Activated T-cell treated with anti-CD3 and anti-CD28 coated beads, Interleukin-2, amount 50 U/mL, for 24 hours (primary cell): ENCODE measurements at regions not wholly inside any gene's neighbourhood (a gene's known extent, or its start where the extent isn't known, plus 50 kb on each side); places are given as distances from the start of the nearest gene placed in this dataset.

Experiments
- DNase-seq: peaks from one replicate; pipeline ENCODE4 v3.0.0-alpha.2; 2020
- H3K27ac Mint-ChIP-seq: 2 replicates; pipeline ENCODE4 v1.8.0; 2020; ENCODE audit warnings: mild to moderate bottlenecking, mixed read lengths
- H3K27me3 Mint-ChIP-seq: 2 replicates; pipeline ENCODE4 v1.8.0; 2020; ENCODE audit warnings: mixed read lengths
- H3K36me3 Mint-ChIP-seq: 2 replicates; pipeline ENCODE4 v1.8.0; 2020; ENCODE audit warnings: low read depth, mixed read lengths
- H3K4me1 Mint-ChIP-seq: 2 replicates; pipeline ENCODE4 v1.8.0; 2020; ENCODE audit warnings: low read depth, mixed read lengths
- H3K4me3 Mint-ChIP-seq: 2 replicates; pipeline ENCODE4 v1.8.0; 2020; ENCODE audit warnings: mild to moderate bottlenecking, moderate library complexity, mixed read lengths
- H3K9me3 Mint-ChIP-seq: 2 replicates; pipeline ENCODE4 v1.8.0; 2020; ENCODE audit warnings: mixed read lengths

DNA sequence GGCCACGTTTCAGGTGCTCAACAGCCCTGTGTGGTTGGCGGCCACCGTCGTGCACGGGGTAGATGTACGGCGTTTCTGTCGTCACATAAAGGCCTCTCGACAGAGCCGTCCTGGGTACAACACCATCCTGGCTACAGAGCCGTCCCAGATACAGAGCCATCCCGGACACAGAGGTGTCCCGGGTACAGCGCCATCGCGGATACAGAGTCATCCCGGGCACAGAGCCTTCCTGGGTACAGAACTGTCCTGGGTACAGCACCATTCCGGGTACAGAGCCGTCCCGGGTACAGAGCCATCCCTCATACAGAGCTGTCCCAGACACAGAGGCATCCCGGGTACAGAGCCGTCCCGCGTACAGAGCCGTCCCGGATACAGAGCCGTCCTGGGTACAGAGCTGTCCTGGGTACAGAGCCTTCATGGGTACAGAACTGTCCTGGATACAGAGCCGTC, 222.7 kb upstream of the SOX1 start:
- Mint-ChIP-seq H3K9me3 (peaks cover 3% of the 10 kb centered on the region), H3K27me3 (peaks cover 33% of the 10 kb centered on the region), H3K27ac (no peak overlapping the region), H3K4me3 (no peak overlapping the region), H3K4me1 (no peaks in the 10 kb centered on the region), H3K36me3 (no peaks in the 10 kb centered on the region)
- no peak for DNase-seq

DNA sequence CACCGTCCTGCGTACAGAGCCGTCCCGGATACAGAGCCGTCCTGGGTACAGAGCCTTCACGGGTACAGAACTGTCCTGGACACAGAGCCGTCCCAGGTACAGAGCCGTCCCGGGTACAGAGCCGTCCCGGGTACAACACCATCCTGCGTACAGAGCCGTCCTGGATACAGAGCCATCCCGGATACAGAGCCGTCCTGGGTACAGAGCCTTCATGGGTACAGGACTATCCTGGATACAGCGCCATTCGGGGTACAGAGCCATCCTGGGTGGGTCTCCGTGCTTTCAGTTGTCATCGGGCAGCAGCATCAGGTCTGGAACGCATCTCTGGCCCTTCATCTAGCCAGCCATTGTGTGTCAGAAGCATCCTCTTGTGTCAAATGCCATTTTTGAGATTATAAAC, 222.3 kb upstream of the SOX1 start:
- H3K4me1 Mint-ChIP-seq, result no peaks in the 10 kb centered on the region
- no peak overlapping the region for H3K4me3 Mint-ChIP-seq
- H3K9me3 Mint-ChIP-seq, result peaks cover 3% of the 10 kb centered on the region
- peaks cover 34% of the 10 kb centered on the region for H3K27me3 Mint-ChIP-seq
- no peak for DNase-seq
- H3K36me3 Mint-ChIP-seq, result no peaks in the 10 kb centered on the region
- H3K27ac Mint-ChIP-seq, result no peak overlapping the region

DNA sequence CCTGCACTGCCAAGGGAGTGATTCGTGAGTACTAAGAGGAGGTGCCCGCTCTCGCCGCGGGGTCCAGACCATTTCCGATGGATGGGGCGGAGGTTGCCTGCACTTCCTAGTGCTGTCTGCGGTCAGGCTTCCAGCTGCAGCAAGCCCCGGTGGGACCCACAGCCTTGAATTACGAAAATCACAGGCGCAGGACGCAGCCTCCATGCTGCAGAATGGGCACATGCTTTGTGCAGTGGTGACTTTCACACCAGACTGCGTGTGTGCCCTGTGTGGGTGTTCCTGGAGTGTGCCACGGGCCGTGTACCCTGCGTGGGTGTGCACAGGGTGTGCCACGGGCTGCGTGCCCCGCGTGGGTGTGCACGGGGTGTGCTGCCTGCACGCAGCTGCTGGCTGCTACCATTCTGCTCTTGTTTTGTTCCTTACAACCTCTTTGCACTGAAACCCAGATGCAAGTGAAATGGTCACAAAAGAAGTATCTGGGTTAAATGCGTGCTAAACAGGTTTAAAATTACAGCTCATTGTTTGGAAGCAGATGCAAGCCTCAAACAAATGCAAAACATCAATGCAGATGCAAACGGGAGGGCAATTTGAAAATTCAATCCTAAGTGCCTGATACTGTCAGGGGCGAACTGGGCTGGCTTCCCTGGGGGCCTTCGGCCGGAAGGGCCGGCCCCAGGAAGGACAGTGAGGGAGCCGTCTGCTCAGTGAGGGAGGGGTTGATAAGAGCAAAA, 221.2 kb upstream of the SOX1 start:
- Mint-ChIP-seq H3K36me3 (no peaks in the 10 kb centered on the region), H3K4me3 (no peak overlapping the region), H3K9me3 (peaks cover 3% of the 10 kb centered on the region), H3K27me3 (peaks cover 43% of the 10 kb centered on the region), H3K4me1 (no peaks in the 10 kb centered on the region), H3K27ac (no peak overlapping the region)
- no peak for DNase-seq

DNA sequence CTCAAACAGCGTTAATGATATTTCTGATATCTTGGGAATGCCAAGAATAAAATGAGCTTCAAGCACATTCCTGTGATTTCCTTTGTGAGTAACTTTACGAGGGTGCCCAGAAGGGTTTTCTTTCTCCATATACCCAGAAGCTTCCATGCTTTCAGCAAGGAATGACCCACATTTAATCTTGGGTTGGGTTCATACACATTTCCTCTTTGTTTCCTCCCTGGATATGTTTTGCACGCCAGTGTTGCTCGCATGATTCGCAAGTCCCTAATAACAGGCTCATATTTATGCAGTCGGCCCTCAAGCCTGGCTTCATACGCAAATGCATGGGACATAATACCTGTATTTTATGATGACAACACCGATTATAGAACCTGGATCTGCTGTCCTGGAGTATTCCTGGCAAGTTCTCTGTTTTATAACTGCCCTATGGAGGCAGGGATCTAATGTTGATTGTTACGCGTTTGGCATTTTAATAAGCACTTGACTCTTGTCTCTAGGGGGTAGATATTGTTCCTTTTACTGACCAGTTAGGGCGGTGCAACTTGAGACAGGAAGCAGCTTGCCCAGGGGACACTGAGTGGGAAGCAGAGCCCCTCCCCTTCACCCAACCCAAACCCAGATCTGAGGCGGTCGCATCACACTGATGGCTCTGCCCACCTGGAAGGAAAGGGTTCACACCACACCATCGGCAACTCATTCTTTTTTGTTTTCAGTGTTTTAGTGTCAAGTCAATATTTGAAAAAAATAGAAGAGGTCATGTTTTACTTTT, 220.4 kb upstream of the SOX1 start:
- Mint-ChIP-seq H3K27ac (no peak overlapping the region), H3K9me3 (peaks cover 3% of the 10 kb centered on the region), H3K27me3 (peaks cover 50% of the 10 kb centered on the region), H3K4me1 (no peaks in the 10 kb centered on the region), H3K36me3 (no peaks in the 10 kb centered on the region), H3K4me3 (no peak overlapping the region)
- no peak for DNase-seq

DNA sequence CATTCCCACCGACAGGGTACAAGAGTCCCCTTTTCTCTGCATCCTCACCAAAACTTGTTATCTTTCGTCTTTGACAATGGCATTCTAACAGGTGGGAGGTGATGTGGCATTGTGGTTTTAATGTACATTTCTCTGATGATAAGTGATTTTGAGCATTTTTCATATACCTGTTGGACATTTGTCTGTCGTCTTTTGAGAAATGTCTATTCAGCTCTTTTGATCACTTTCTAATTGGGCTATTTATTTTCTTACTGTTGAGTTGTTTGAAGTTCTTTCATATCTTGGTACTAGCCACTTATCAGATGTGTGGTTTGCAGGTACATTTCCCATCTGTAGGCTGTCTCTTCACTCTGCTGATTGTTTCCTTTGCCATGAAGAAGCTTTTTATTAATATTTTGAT, 219.0 kb upstream of the SOX1 start:
- no peaks in the 10 kb centered on the region for H3K4me1 Mint-ChIP-seq
- peaks cover 3% of the 10 kb centered on the region for H3K9me3 Mint-ChIP-seq
- DNase-seq, result no peak
- H3K27ac Mint-ChIP-seq, result no peak overlapping the region
- H3K36me3 Mint-ChIP-seq, result no peaks in the 10 kb centered on the region
- no peak overlapping the region for H3K4me3 Mint-ChIP-seq
- H3K27me3 Mint-ChIP-seq, result peaks cover 50% of the 10 kb centered on the region

DNA sequence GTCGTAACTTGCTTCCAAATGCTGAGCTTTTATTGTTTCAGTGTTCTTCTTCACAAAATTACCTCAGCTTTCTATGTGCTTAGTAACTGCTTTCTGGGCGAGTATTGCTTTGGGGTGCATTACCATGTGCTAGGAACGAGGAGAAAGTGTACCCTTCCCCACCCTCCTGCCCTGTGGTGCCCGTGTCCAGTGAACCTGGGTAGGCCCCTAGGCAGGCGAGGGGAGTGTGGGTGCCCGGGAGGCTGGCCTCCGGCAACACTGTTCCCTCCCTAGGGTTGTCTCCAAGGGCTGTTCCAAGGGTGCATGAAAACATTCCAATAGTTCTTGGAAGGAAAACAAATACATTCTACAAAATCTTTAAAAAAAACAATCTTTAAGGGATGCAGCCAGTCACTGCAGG, 216.5 kb upstream of the SOX1 start:
- no peak overlapping the region for H3K27ac Mint-ChIP-seq
- H3K36me3 Mint-ChIP-seq, result no peaks in the 10 kb centered on the region
- H3K9me3 Mint-ChIP-seq, result no peaks in the 10 kb centered on the region
- no peak for DNase-seq
- peaks cover 50% of the 10 kb centered on the region for H3K27me3 Mint-ChIP-seq
- H3K4me3 Mint-ChIP-seq, result no peak overlapping the region
- no peaks in the 10 kb centered on the region for H3K4me1 Mint-ChIP-seq

DNA sequence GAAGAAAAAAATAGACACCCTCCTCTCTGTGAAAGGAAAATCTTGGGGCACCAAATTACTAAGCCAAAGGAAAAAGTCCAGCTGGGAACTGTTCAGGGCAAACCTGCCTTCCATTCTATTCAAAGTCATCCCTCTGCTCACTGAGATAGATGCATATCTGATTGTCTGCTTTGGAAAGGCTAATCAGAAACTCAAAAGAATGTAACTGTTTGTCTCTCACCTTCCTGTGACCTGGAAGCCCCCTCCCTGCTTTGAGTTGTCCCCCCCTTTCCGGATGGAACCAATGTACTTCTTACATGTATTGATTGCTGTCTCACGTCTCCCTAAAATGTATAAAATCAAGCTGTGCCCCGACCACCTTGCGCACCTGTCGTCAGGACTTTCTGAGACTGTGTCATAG, 216.0 kb upstream of the SOX1 start:
- H3K4me1 Mint-ChIP-seq, result no peaks in the 10 kb centered on the region
- H3K27ac Mint-ChIP-seq, result no peak overlapping the region
- no peak overlapping the region for H3K4me3 Mint-ChIP-seq
- H3K36me3 Mint-ChIP-seq, result no peaks in the 10 kb centered on the region
- H3K9me3 Mint-ChIP-seq, result no peaks in the 10 kb centered on the region
- H3K27me3 Mint-ChIP-seq, result peaks cover 45% of the 10 kb centered on the region
- DNase-seq, result no peak

DNA sequence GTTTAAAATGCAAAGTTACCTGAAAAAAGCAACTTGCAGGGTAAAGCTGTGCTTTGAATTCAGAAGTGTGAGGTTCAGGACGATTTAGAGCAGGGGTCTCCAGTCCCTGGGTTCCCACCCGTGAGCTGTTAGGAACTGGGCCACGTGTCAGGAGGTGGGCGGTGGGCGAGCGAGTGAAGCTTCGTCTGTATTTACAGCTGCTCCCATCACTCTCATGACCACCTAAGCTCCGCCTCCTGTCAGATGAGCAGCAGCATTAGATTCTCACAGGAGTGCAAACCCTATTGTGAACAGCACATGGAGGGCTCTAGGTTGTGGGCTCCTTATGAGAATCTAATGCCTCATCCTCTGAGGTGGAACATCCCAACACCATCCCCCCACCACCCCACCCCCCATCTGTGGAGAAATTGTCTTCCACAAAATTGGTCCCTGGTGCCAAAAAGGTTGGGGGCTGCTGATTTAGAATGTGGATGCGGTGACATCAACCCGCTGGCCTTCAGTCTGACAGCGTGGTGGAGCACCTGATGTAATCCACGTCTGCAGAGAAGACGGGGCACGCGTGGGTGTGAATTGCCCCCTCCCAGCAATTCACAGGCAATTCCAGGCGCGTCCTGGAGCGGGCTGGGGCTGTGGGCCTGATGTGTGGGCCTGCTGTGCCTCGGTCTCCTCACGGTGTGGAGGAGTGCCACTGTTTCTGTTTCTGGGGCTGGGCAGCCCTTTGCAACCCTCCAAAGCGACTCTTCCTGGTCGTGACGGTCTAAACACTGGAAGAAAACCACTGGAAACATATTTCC, 214.0 kb upstream of the SOX1 start:
- no peak for DNase-seq
- Mint-ChIP-seq H3K4me3 (no peak overlapping the region), H3K27me3 (peaks cover 31% of the 10 kb centered on the region), H3K4me1 (no peaks in the 10 kb centered on the region), H3K27ac (no peak overlapping the region), H3K9me3 (no peaks in the 10 kb centered on the region), H3K36me3 (no peaks in the 10 kb centered on the region)

DNA sequence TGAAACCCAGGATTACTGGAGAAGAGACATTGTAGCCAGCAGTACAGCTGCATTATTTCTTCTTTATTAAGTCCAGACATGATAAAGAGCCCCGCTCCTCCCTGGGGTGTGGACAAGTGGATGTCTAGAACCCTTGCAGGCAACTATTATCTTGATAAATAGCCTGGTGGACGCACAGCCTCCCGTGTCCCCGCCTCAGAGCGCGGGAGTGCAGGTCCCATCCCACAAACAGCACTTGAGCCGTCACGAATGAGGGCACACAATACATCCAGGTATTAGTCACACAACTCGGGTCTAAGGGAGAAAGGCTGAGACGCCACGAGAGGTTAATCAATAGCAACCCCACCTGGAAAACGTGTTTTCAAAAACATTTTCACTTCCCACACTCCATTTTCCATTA, 213.2 kb upstream of the SOX1 start:
- Mint-ChIP-seq H3K36me3 (no peaks in the 10 kb centered on the region), H3K27ac (no peak overlapping the region), H3K27me3 (peaks cover 24% of the 10 kb centered on the region), H3K4me1 (no peaks in the 10 kb centered on the region), H3K9me3 (no peaks in the 10 kb centered on the region), H3K4me3 (no peak overlapping the region)
- DNase-seq, result no peak

DNA sequence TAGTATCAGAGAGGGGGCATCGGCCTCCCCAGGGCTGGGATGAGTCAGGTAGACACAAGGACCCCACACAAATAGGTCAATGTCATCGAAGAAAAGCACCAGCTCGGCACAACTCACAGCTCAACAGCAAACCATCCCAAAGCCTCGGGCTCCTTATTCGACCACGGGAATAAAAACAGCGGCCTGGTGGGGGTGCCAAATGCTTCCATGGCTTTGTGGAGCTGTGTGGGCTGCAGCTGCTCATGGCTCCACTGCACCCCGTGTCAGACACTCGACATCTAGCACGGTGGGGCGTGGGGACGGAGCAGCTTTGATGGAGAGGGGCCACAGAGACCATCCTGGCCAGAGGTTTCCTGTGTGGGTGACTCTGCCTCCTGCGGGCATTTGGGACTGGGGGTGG, 212.5 kb upstream of the SOX1 start:
- no peaks in the 10 kb centered on the region for H3K36me3 Mint-ChIP-seq
- no peaks in the 10 kb centered on the region for H3K9me3 Mint-ChIP-seq
- H3K4me3 Mint-ChIP-seq, result no peak overlapping the region

DNA sequence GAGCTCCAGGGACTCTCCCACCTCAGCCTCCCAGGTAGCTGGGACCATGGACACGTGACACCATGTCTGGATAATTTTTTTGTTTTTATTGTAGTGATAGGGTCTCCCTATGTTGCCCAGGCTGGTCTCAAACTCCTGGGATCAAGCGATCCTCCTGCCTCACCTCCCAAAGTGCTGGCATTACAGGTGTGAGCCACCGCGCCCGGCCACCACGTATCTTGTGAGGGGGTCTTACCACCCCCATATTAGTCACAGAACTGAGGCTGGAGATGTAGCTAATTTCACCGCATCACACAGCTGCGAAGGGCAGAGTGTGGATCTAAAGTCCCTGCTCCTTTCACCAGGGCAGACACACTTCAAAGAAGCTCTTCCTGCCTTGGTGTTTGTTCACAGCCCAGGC, 211.8 kb upstream of the SOX1 start:
- DNase-seq, result no peak
- no peaks in the 10 kb centered on the region for H3K9me3 Mint-ChIP-seq
- peaks cover 17% of the 10 kb centered on the region for H3K27me3 Mint-ChIP-seq
- H3K27ac Mint-ChIP-seq, result no peak overlapping the region
- no peak overlapping the region for H3K4me3 Mint-ChIP-seq
- H3K4me1 Mint-ChIP-seq, result no peaks in the 10 kb centered on the region
- no peaks in the 10 kb centered on the region for H3K36me3 Mint-ChIP-seq

More for the DNA sequence above, 212.5 kb upstream of the SOX1 start:
- H3K4me1 Mint-ChIP-seq, result no peaks in the 10 kb centered on the region
- H3K27ac Mint-ChIP-seq, result no peak overlapping the region
- no peak for DNase-seq
- peaks cover 24% of the 10 kb centered on the region for H3K27me3 Mint-ChIP-seq

DNA sequence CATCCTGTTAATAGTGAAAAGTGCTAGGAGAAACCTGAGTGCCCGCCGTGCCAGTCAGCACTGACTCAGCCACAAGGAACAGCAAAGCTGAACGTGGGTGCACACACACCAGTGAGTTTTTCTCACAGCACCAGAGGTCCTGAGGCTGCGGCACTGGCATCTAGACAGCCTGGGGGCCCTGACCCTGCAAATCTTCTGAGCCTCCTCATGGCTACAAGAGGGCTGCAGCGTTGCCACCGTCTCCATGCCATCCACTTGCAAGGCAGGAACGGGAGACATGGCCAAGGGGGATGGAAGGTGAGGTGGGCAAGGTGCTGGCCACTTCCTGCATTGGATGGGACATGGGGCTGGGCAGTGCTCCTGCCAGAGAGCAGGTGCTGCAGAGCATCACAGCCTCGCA, 211.2 kb upstream of the SOX1 start:
- no peaks in the 10 kb centered on the region for H3K4me1 Mint-ChIP-seq
- H3K27ac Mint-ChIP-seq, result no peak overlapping the region
- no peaks in the 10 kb centered on the region for H3K9me3 Mint-ChIP-seq
- DNase-seq, result no peak
- no peak overlapping the region for H3K4me3 Mint-ChIP-seq
- H3K36me3 Mint-ChIP-seq, result no peaks in the 10 kb centered on the region
- peaks cover 13% of the 10 kb centered on the region for H3K27me3 Mint-ChIP-seq

DNA sequence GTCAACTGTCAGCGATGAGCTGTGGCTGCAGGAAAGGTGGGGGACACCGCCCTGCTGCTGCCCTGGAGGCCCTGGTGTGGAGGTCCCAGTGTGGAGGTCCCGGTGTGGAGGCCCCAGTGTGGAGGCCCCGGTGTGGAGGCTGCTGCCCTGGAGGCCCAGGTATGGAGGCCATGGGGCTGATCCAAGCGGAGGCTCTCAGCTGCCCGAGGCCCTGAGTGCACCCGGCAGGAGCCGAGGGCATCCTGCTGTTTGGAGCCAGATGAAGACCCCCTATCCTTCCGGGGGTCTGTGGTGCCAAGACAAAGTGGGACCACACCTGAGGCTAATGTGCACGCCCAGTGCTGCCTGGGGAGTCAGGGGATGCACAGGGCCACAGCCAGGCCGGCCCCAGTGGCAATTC, 210.4 kb upstream of the SOX1 start:
- H3K27me3 Mint-ChIP-seq, result peaks cover 6% of the 10 kb centered on the region
- no peak for DNase-seq
- H3K4me1 Mint-ChIP-seq, result no peaks in the 10 kb centered on the region
- H3K4me3 Mint-ChIP-seq, result no peak overlapping the region
- no peak overlapping the region for H3K27ac Mint-ChIP-seq
- H3K36me3 Mint-ChIP-seq, result no peaks in the 10 kb centered on the region
- no peaks in the 10 kb centered on the region for H3K9me3 Mint-ChIP-seq

DNA sequence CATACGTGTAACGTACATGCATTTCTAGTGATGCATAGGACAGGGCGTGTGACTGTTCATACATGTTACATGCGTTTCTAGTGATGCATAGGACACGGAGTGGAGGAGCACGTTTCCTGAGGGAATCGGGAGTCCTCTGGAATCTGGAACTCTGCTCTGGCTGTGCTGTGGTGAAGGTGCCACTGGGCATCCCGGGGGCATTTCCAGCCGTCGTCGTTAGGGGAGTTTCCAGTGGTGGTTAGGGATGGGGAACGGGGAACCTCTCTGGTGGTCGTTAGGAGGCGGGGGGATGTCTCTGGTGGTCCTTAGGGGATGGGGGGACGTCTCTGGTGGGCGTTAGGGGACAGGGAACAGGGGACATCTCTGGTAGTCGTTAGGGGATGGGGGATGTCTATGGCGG, 209.6 kb upstream of the SOX1 start:
- no peaks in the 10 kb centered on the region for H3K36me3 Mint-ChIP-seq
- DNase-seq, result no peak
- H3K27ac Mint-ChIP-seq, result no peak overlapping the region
- H3K4me3 Mint-ChIP-seq, result no peak overlapping the region
- no peaks in the 10 kb centered on the region for H3K9me3 Mint-ChIP-seq
- peaks cover 6% of the 10 kb centered on the region for H3K27me3 Mint-ChIP-seq
- no peaks in the 10 kb centered on the region for H3K4me1 Mint-ChIP-seq
